ENCODE measurements at regions not wholly inside any gene's neighbourhood (a gene's known extent, or its start where the extent isn't known, plus 50 kb on each side); places are given as distances from the start of the nearest gene placed in this dataset.

DNA sequence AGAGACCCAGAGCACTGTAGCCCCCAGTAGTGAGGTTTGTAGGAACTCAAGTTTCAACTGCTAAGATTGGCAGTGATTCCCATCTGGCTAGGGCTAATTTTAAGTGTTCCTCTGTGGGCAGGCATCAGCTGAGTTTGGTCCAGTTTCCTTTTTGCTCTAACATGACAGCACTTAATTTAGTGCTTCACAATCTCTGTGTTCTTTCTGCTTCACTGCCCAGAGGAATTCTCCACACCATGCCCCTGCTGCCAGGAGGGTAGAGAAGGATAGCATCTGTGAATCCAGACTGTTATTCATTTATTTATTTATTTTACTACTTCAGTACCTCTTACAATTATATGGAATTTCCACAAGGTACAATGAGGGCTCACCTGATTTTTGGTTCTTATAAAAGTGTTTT, 549.9 kb upstream of the FSIP2 start:
- no peaks in the 10 kb centered on the region for H3K36me3 ChIP-seq
- H3K9me3 ChIP-seq = no peaks in the 10 kb centered on the region
- H3K27me3 ChIP-seq = no peaks in the 10 kb centered on the region
- intact Hi-C loops (cut with DNase I) = no loop called here
- TF ChIP-seq POLR2A (IDR thresholded peaks at IDR 0.05) (no peak), POLR2AphosphoS5 (IDR thresholded peaks at IDR 0.05; ENCODE audit: insufficient read depth in 1 of 2, low read depth in 1 of 2) (no peak)
- TF ChIP-seq, protein P1, sequence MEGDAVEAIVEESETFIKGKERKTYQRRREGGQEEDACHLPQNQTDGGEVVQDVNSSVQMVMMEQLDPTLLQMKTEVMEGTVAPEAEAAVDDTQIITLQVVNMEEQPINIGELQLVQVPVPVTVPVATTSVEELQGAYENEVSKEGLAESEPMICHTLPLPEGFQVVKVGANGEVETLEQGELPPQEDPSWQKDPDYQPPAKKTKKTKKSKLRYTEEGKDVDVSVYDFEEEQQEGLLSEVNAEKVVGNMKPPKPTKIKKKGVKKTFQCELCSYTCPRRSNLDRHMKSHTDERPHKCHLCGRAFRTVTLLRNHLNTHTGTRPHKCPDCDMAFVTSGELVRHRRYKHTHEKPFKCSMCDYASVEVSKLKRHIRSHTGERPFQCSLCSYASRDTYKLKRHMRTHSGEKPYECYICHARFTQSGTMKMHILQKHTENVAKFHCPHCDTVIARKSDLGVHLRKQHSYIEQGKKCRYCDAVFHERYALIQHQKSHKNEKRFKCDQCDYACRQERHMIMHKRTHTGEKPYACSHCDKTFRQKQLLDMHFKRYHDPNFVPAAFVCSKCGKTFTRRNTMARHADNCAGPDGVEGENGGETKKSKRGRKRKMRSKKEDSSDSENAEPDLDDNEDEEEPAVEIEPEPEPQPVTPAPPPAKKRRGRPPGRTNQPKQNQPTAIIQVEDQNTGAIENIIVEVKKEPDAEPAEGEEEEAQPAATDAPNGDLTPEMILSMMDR (IDR thresholded peaks at IDR 0.05) = no peak
- H3K4me1 ChIP-seq = no peaks in the 10 kb centered on the region
- DNase-seq (ENCODE audit: extremely low spot score in 2 of 2) = no peak
- no peak overlapping the region for H3K27ac ChIP-seq
- H3K4me3 ChIP-seq = no peak overlapping the region

DNA sequence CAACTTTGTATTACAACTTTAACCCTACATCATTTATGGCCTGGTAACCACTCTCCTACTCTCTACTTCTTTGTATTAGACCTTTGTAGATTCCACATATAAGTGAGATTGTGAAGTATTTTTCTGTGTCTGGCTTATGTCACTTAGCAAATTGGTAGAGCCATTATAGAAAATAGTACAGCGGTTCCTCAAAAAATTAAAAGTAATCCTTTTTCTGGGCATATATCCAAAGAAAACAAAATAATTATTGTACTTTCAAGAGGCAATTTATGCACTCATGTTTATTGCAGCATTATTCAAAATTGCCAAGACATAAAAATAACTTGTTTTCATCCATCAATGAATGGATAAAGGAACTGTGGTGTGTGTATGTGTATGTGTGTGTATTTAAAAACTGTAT, 537.5 kb upstream of the FSIP2 start:
- no peaks in the 10 kb centered on the region for H3K36me3 ChIP-seq
- TF ChIP-seq, protein P1 (IDR thresholded peaks at IDR 0.05) = no peak
- no peak for TF ChIP-seq POLR2AphosphoS5 (IDR thresholded peaks at IDR 0.05; ENCODE audit: insufficient read depth in 1 of 2, low read depth in 1 of 2)
- no peak for TF ChIP-seq POLR2A (IDR thresholded peaks at IDR 0.05)
- H3K27me3 ChIP-seq = no peaks in the 10 kb centered on the region
- intact Hi-C loops (cut with DNase I) = no loop called here
- no peak overlapping the region for H3K27ac ChIP-seq
- no peaks in the 10 kb centered on the region for H3K9me3 ChIP-seq
- no peak for DNase-seq (ENCODE audit: extremely low spot score in 2 of 2)
- H3K4me3 ChIP-seq = no peak overlapping the region
- H3K4me1 ChIP-seq = no peaks in the 10 kb centered on the region

- Histone ChIP-seq H3K36me3 (no peaks in the 10 kb centered on the region), H3K27me3 (no peaks in the 10 kb centered on the region), H3K9me3 (no peaks in the 10 kb centered on the region), H3K27ac (no peak overlapping the region), H3K4me3 (no peak overlapping the region), H3K4me1 (no peaks in the 10 kb centered on the region)
- no peak for DNase-seq (ENCODE audit: extremely low spot score in 2 of 2)
- TF ChIP-seq POLR2A (IDR thresholded peaks at IDR 0.05) = no peak
- TF ChIP-seq, protein P1 (IDR thresholded peaks at IDR 0.05) = no peak
- intact Hi-C loops (cut with DNase I) = no loop called here
Observed at GRCh38 chr2:185202381-185202780, 536.2 kb upstream of the FSIP2 start.

- H3K36me3 ChIP-seq = no peaks in the 10 kb centered on the region
- no peak overlapping the region for H3K27ac ChIP-seq
- no peak for DNase-seq (ENCODE audit: extremely low spot score in 2 of 2)
- no peaks in the 10 kb centered on the region for H3K4me1 ChIP-seq
- TF ChIP-seq POLR2A (IDR thresholded peaks at IDR 0.05) = no peak
- TF ChIP-seq POLR2AphosphoS5 (IDR thresholded peaks at IDR 0.05; ENCODE audit: insufficient read depth in 1 of 2, low read depth in 1 of 2) = no peak
- TF ChIP-seq, protein P1 (IDR thresholded peaks at IDR 0.05) = no peak
- H3K4me3 ChIP-seq = no peak overlapping the region
- no peaks in the 10 kb centered on the region for H3K9me3 ChIP-seq
- intact Hi-C loops (cut with DNase I) = no loop called here
- H3K27me3 ChIP-seq = no peaks in the 10 kb centered on the region
Observed at GRCh38 chr2:185202945-185203528, 535.6 kb upstream of the FSIP2 start.

GRCh38 chr2:185208261-185208660, 530.3 kb upstream of the FSIP2 start:
- TF ChIP-seq POLR2AphosphoS5 (IDR thresholded peaks at IDR 0.05; ENCODE audit: insufficient read depth in 1 of 2, low read depth in 1 of 2) (no peak), POLR2A (IDR thresholded peaks at IDR 0.05) (no peak)
- TF ChIP-seq, protein P1 (IDR thresholded peaks at IDR 0.05) = no peak
- no peaks in the 10 kb centered on the region for H3K4me1 ChIP-seq
- H3K27me3 ChIP-seq = no peaks in the 10 kb centered on the region
- intact Hi-C loops (cut with DNase I) = no loop called here
- no peak overlapping the region for H3K4me3 ChIP-seq
- no peaks in the 10 kb centered on the region for H3K36me3 ChIP-seq
- DNase-seq (ENCODE audit: extremely low spot score in 2 of 2) = no peak
- no peak overlapping the region for H3K27ac ChIP-seq
- no peaks in the 10 kb centered on the region for H3K9me3 ChIP-seq

Measured in vagina (tissue), 2 donors.